ENCODE measurements at regions not wholly inside any gene's neighbourhood (a gene's known extent, or its start where the extent isn't known, plus 50 kb on each side); places are given as distances from the start of the nearest gene placed in this dataset.

DNA sequence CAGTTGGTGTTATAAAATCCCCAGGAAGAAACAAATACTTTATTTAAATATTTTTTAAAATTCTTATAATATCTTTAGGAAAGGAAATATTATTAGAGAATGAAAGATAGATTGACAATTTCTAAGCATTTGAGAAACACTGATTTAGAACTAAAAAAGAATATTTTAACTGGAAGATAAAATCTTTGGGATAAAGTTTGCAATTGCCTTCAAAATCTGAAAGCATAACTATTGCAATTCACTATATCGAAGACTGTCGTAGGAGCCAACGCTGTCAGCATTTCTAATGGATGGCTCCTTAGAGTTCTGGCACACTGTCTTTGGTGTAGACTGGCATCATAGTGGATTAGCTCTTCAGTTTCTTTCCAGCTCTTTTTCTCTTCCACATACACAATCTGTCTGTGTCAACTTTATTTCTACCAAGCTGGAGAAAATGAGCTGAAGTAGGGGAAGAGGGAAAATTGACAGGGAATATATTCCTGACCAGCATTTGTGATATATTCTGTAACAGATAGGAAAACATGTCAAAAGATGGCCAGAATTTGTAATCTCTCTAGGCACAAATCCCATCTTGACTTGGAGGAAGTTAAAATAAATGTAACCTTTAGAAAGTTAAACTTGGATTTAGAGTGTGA lies 1561.4 kb downstream of the MAT2B start:
- POLR2A ChIA-PET: no interaction called here
- Histone ChIP-seq H3K9me3 (ENCODE audit: control insufficient read depth in 2 of 3, low read length in 3 of 3) (no peaks in the 10 kb centered on the region), H3K27ac (ENCODE audit: low read depth, low read length) (no peak overlapping the region), H3K4me1 (ENCODE audit: control insufficient read depth in 2 of 2, insufficient read depth in 2 of 2, low read length in 2 of 2) (no peaks in the 10 kb centered on the region), H3K4me3 (ENCODE audit: low read length) (no peak overlapping the region), H3K36me3 (ENCODE audit: control insufficient read depth in 2 of 3, insufficient read depth in 3 of 3, low read length in 3 of 3) (no peaks in the 10 kb centered on the region), H3K27me3 (ENCODE audit: control insufficient read depth in 2 of 2, insufficient read depth in 2 of 2, low read length in 2 of 2) (no peaks in the 10 kb centered on the region)
- no peaks in the 10 kb centered on the region for H3K27me3 Mint-ChIP-seq
- CTCF ChIA-PET: no interaction called here
- peaks cover 2 to 31% (median 7%) of the 10 kb centered on the region in 11 donors for H3K9me3 Mint-ChIP-seq
- DNase-seq: no peak
- intact Hi-C loops (cut with micrococcal nuclease): no loop called here
- H3K36me3 Mint-ChIP-seq: no peaks in the 10 kb centered on the region
- no peak overlapping the region for H3K27ac Mint-ChIP-seq
- H3K4me3 Mint-ChIP-seq: no peak overlapping the region
- H3K4me1 Mint-ChIP-seq: no peaks in the 10 kb centered on the region
- no peak for ATAC-seq

DNA sequence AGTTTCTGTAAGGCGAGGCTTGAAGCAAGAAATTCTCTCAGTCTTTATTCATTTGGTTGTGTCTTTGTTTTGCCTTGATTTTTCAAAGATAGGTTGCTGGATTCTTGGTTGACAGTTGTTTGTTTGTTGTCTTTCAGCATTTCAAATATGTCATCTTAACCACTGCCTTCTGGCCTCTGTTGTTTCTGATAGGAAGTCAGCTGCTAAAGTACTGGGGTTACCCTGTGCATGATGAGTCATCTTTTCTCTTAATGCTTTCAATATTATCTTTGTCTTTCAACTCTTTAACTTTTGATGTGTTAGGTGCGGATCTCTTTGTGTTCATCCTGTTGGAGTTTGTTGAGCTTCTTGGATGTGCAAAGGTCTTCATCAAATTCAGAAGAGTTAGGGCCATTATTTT lies 1571.3 kb downstream of the MAT2B start:
- ChIA-PET POLR2A (no interaction called here), CTCF (no interaction called here)
- Mint-ChIP-seq H3K36me3 (peaks cover 0 to 6% (median 0%) of the 10 kb centered on the region in 5 donors), H3K4me1 (no peaks in the 10 kb centered on the region), H3K9me3 (peaks cover 0 to 18% (median 16%) of the 10 kb centered on the region in 11 donors), H3K27me3 (no peaks in the 10 kb centered on the region), H3K27ac (no peak overlapping the region), H3K4me3 (no peak overlapping the region)
- Histone ChIP-seq H3K36me3 (ENCODE audit: control insufficient read depth in 2 of 3, insufficient read depth in 3 of 3, low read length in 3 of 3) (no peaks in the 10 kb centered on the region), H3K4me3 (ENCODE audit: low read length) (no peak overlapping the region), H3K27ac (ENCODE audit: low read depth, low read length) (no peak overlapping the region), H3K9me3 (ENCODE audit: control insufficient read depth in 2 of 3, low read length in 3 of 3) (no peaks in the 10 kb centered on the region), H3K4me1 (ENCODE audit: control insufficient read depth in 2 of 2, insufficient read depth in 2 of 2, low read length in 2 of 2) (no peaks in the 10 kb centered on the region), H3K27me3 (ENCODE audit: control insufficient read depth in 2 of 2, insufficient read depth in 2 of 2, low read length in 2 of 2) (no peaks in the 10 kb centered on the region)
- DNase-seq: no peak
- intact Hi-C loops (cut with micrococcal nuclease): no loop called here
- ATAC-seq: no peak

DNA sequence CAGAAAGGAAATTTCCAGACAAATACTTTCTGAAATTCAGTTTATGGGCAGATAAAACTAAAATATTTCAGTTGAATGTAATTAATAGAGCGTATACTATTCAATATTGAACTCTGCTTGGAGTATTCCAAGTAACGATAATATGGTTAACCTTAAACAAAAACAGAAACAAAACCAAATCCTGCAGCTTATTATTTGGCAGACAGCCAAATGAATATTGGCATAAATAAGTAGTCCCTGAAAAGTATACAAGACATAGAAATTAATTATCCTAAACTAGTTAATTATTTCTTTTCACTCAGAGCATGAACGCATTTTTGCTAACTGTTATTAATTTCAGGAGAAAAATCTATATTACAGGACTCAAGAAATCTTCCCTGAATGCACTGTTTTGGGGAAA lies 1574.0 kb downstream of the MAT2B start:
- no peaks in the 10 kb centered on the region for H3K27me3 ChIP-seq (ENCODE audit: control insufficient read depth in 2 of 2, insufficient read depth in 2 of 2, low read length in 2 of 2)
- peaks cover 0 to 9% (median 4%) of the 10 kb centered on the region in 11 donors for H3K9me3 Mint-ChIP-seq
- H3K4me3 Mint-ChIP-seq: no peak overlapping the region
- no peaks in the 10 kb centered on the region for H3K4me1 ChIP-seq (ENCODE audit: control insufficient read depth in 2 of 2, insufficient read depth in 2 of 2, low read length in 2 of 2)
- no peak overlapping the region for H3K27ac ChIP-seq (ENCODE audit: low read depth, low read length)
- ATAC-seq (no peak), DNase-seq (no peak)
- intact Hi-C loops (cut with micrococcal nuclease): no loop called here
- no peaks in the 10 kb centered on the region for H3K9me3 ChIP-seq (ENCODE audit: control insufficient read depth in 2 of 3, low read length in 3 of 3)
- no peaks in the 10 kb centered on the region for H3K4me1 Mint-ChIP-seq
- no peaks in the 10 kb centered on the region for H3K36me3 Mint-ChIP-seq
- CTCF ChIA-PET: no interaction called here
- H3K36me3 ChIP-seq (ENCODE audit: control insufficient read depth in 2 of 3, insufficient read depth in 3 of 3, low read length in 3 of 3): no peaks in the 10 kb centered on the region
- H3K4me3 ChIP-seq (ENCODE audit: low read length): no peak overlapping the region
- no peak overlapping the region for H3K27ac Mint-ChIP-seq
- POLR2A ChIA-PET: no interaction called here
- H3K27me3 Mint-ChIP-seq: no peaks in the 10 kb centered on the region

DNA sequence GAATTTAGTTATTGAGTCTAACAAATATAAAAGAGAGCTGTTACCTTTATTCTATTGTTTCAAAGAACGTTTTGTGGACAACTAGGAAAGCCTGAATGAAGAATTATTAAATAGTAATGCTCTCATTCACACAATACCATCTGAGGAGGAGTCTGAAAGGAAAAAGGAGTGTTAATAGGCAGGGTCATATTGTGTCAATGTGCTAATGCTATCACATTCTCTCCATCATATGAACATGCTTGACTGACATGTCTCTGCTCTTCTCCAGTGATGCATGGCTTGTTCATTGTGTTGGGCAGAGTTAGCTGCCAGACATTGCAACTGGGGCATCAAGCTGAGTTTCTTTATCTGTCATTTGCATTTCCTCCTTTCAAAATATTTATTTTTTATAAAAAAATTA lies 1578.0 kb downstream of the MAT2B start:
- DNase-seq (no peak), ATAC-seq (no peak)
- peaks cover 0 to 6% (median 0%) of the 10 kb centered on the region in 11 donors for H3K9me3 Mint-ChIP-seq
- ChIA-PET POLR2A (no interaction called here), CTCF (interaction anchor here (0.6 kb wide), 1 partner anchor 1279 kb away, joined by 5 read pairs; no protein-coding TSS in a partner anchor)
- no peaks in the 10 kb centered on the region for H3K4me1 ChIP-seq (ENCODE audit: control insufficient read depth in 2 of 2, insufficient read depth in 2 of 2, low read length in 2 of 2)
- no peaks in the 10 kb centered on the region for H3K4me1 Mint-ChIP-seq
- no peaks in the 10 kb centered on the region for H3K36me3 ChIP-seq (ENCODE audit: control insufficient read depth in 2 of 3, insufficient read depth in 3 of 3, low read length in 3 of 3)
- intact Hi-C loops (cut with micrococcal nuclease): no loop called here
- H3K4me3 Mint-ChIP-seq: no peak overlapping the region
- H3K9me3 ChIP-seq (ENCODE audit: control insufficient read depth in 2 of 3, low read length in 3 of 3): no peaks in the 10 kb centered on the region
- no peaks in the 10 kb centered on the region for H3K27me3 ChIP-seq (ENCODE audit: control insufficient read depth in 2 of 2, insufficient read depth in 2 of 2, low read length in 2 of 2)
- H3K27me3 Mint-ChIP-seq: no peaks in the 10 kb centered on the region
- no peak overlapping the region for H3K27ac ChIP-seq (ENCODE audit: low read depth, low read length)
- no peak overlapping the region for H3K27ac Mint-ChIP-seq
- H3K36me3 Mint-ChIP-seq: no peaks in the 10 kb centered on the region
- H3K4me3 ChIP-seq (ENCODE audit: low read length): no peak overlapping the region

DNA sequence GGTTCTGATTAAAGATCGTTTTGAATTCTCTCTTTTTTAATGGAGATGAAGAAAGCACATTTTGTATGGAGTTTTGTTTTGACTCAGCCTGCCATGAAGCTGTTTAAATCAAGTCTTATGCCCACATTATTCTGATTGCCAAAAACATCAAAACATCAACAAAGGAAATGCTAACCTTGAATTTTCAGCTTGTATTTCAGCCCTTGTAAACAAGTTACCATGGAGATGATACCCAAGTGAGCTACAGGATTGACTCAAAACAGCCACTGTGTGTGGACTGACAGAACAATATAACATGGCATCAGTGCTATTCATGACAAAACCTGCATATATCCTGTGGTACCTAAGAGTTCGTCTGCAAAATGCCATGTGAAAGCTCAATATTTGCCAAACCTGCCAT lies 1581.0 kb downstream of the MAT2B start:
- no peaks in the 10 kb centered on the region for H3K4me1 ChIP-seq (ENCODE audit: control insufficient read depth in 2 of 2, insufficient read depth in 2 of 2, low read length in 2 of 2)
- no peak overlapping the region for H3K4me3 ChIP-seq (ENCODE audit: low read length)
- ATAC-seq (no peak), DNase-seq (no peak)
- Mint-ChIP-seq H3K27ac (no peak overlapping the region), H3K4me3 (no peak overlapping the region), H3K4me1 (no peaks in the 10 kb centered on the region), H3K9me3 (peaks cover 0 to 6% (median 0%) of the 10 kb centered on the region in 11 donors), H3K27me3 (no peaks in the 10 kb centered on the region), H3K36me3 (no peaks in the 10 kb centered on the region)
- H3K27me3 ChIP-seq (ENCODE audit: control insufficient read depth in 2 of 2, insufficient read depth in 2 of 2, low read length in 2 of 2): no peaks in the 10 kb centered on the region
- ChIA-PET POLR2A (no interaction called here), CTCF (no interaction called here)
- H3K9me3 ChIP-seq (ENCODE audit: control insufficient read depth in 2 of 3, low read length in 3 of 3): no peaks in the 10 kb centered on the region
- intact Hi-C loops (cut with micrococcal nuclease): no loop called here
- no peaks in the 10 kb centered on the region for H3K36me3 ChIP-seq (ENCODE audit: control insufficient read depth in 2 of 3, insufficient read depth in 3 of 3, low read length in 3 of 3)
- H3K27ac ChIP-seq (ENCODE audit: low read depth, low read length): no peak overlapping the region

DNA sequence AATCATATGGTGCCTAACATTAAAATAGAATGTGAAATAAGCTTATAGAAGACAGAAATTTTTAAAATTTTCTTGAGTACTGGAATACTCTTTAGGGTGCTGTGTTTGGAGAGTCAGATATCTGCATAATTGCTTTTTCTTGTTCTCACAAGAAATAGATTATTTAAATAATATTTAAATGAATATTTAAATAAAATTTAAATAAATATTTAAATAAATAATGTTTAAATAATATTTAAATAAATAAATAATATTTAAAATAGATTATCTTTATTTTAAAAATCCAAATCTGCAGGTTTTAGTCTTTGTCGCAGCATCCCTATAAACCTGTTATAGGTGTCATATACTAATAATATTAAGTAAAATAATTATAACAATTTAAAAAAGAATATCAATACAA lies 1589.4 kb downstream of the MAT2B start:
- CTCF ChIA-PET: no interaction called here
- Histone ChIP-seq H3K4me3 (ENCODE audit: low read length) (no peak overlapping the region), H3K9me3 (ENCODE audit: control insufficient read depth in 2 of 3, low read length in 3 of 3) (no peaks in the 10 kb centered on the region), H3K36me3 (ENCODE audit: control insufficient read depth in 2 of 3, insufficient read depth in 3 of 3, low read length in 3 of 3) (no peaks in the 10 kb centered on the region), H3K27ac (ENCODE audit: low read depth, low read length) (no peak overlapping the region), H3K4me1 (ENCODE audit: control insufficient read depth in 2 of 2, insufficient read depth in 2 of 2, low read length in 2 of 2) (no peaks in the 10 kb centered on the region), H3K27me3 (ENCODE audit: control insufficient read depth in 2 of 2, insufficient read depth in 2 of 2, low read length in 2 of 2) (no peaks in the 10 kb centered on the region)
- intact Hi-C loops (cut with micrococcal nuclease): no loop called here
- no peak overlapping the region for H3K4me3 Mint-ChIP-seq
- H3K9me3 Mint-ChIP-seq: peaks cover 0 to 21% (median 8%) of the 10 kb centered on the region in 11 donors
- H3K4me1 Mint-ChIP-seq: no peaks in the 10 kb centered on the region
- no peak for ATAC-seq
- H3K27me3 Mint-ChIP-seq: no peaks in the 10 kb centered on the region
- H3K27ac Mint-ChIP-seq: no peak overlapping the region
- POLR2A ChIA-PET: no interaction called here
- no peak for DNase-seq
- no peaks in the 10 kb centered on the region for H3K36me3 Mint-ChIP-seq

DNA sequence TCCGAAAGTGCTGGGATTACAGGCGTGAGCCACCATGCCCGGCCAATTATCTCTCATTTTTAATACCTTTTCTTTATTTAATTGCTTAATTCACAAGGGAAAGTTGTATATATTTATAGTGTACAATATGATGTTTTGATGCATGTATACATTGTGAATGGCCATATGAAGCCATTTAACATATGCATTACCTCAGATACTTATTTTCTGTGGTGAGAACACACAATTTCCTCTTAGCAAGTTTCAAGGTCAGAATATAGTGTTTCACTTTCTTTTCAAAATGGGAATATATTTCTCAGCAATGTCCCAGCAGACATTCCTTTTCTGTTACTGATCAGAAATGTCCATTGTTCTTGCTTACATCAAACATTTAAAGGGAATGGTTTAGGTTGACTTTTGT lies 1596.3 kb downstream of the MAT2B start:
- peaks cover 0 to 1% (median 0%) of the 10 kb centered on the region in 7 donors for H3K4me1 Mint-ChIP-seq

More for the DNA sequence above, 1596.3 kb downstream of the MAT2B start:
- Mint-ChIP-seq H3K27ac (no peak overlapping the region), H3K9me3 (peaks cover 6 to 25% (median 12%) of the 10 kb centered on the region in 11 donors), H3K36me3 (peaks cover 0 to 6% (median 0%) of the 10 kb centered on the region in 5 donors), H3K27me3 (no peaks in the 10 kb centered on the region), H3K4me3 (no peak overlapping the region)
- no peaks in the 10 kb centered on the region for H3K4me1 ChIP-seq (ENCODE audit: control insufficient read depth in 2 of 2, insufficient read depth in 2 of 2, low read length in 2 of 2)
- ATAC-seq (no peak), DNase-seq (no peak)
- no peaks in the 10 kb centered on the region for H3K27me3 ChIP-seq (ENCODE audit: control insufficient read depth in 2 of 2, insufficient read depth in 2 of 2, low read length in 2 of 2)
- ChIA-PET CTCF (no interaction called here), POLR2A (no interaction called here)
- no peak overlapping the region for H3K27ac ChIP-seq (ENCODE audit: low read depth, low read length)
- H3K4me3 ChIP-seq (ENCODE audit: low read length): no peak overlapping the region
- intact Hi-C loops (cut with micrococcal nuclease): no loop called here
- H3K36me3 ChIP-seq (ENCODE audit: control insufficient read depth in 2 of 3, insufficient read depth in 3 of 3, low read length in 3 of 3): no peaks in the 10 kb centered on the region
- H3K9me3 ChIP-seq (ENCODE audit: control insufficient read depth in 2 of 3, low read length in 3 of 3): peaks cover 0 to 7% (median 0%) of the 10 kb centered on the region in 3 experiments

Data from naive thymus-derived CD4-positive, alpha-beta T cell (primary cell).